ENCODE measurements at regions not wholly inside any gene's neighbourhood (a gene's known extent, or its start where the extent isn't known, plus 50 kb on each side); places are given as distances from the start of the nearest gene placed in this dataset.

GRCh38 chr2:213232649-213233437 is 51.4 kb upstream of the SPAG16 start:
- no peak for TF ChIP-seq CTCF (IDR thresholded peaks at IDR 0.05; ENCODE audit: low read depth, low read length)
- no peak for DNase-seq (ENCODE audit: extremely low read depth, low read depth)

GRCh38 chr2:213233438-213234330 is 50.6 kb upstream of the SPAG16 start:
- DNase-seq (ENCODE audit: extremely low read depth, low read depth) = no peak
- no peak for TF ChIP-seq CTCF (IDR thresholded peaks at IDR 0.05; ENCODE audit: low read depth, low read length)
